GM18909 (cell line): ENCODE measurements at regions not wholly inside any gene's neighbourhood (a gene's known extent, or its start where the extent isn't known, plus 50 kb on each side); places are given as distances from the start of the nearest gene placed in this dataset.

Experiments
- ATAC-seq: cut with Tn5 transposase; IDR thresholded peaks from one replicate; pipeline ENCODE4 v1.9.1; 2021; ENCODE audit warnings: mild to moderate bottlenecking; ENCODE audit not compliant: unreplicated experiment, poor library complexity

GRCh38 chr13:62611343-62611742 is 1195.7 kb upstream of the PCDH20 start:
- no peak for ATAC-seq

GRCh38 chr13:62598708-62599107 is 1183.1 kb upstream of the PCDH20 start:
- no peak for ATAC-seq

- no peak for ATAC-seq
These were observed 1180.3 kb upstream of the PCDH20 start for GRCh38 chr13:62595976-62596375.

- no peak for ATAC-seq
These were observed 1178.2 kb upstream of the PCDH20 start for GRCh38 chr13:62593804-62594203.

- ATAC-seq: no peak
These were observed 1167.8 kb upstream of the PCDH20 start for GRCh38 chr13:62583466-62583865.

- no peak for ATAC-seq
These were observed 1162.8 kb upstream of the PCDH20 start for GRCh38 chr13:62578402-62578801.

- ATAC-seq: no peak
These were observed 1149.1 kb upstream of the PCDH20 start for GRCh38 chr13:62564770-62565169.

- no peak for ATAC-seq
These were observed 1147.6 kb upstream of the PCDH20 start for GRCh38 chr13:62563251-62563650.

- no peak for ATAC-seq
These were observed 1141.3 kb upstream of the PCDH20 start for GRCh38 chr13:62556978-62557377.

- ATAC-seq: no peak
These were observed 1135.9 kb upstream of the PCDH20 start for GRCh38 chr13:62551588-62551987.

GRCh38 chr13:62544928-62545327 is 1129.3 kb upstream of the PCDH20 start:
- no peak for ATAC-seq

GRCh38 chr13:62537593-62537992 is 1121.9 kb upstream of the PCDH20 start:
- no peak for ATAC-seq

GRCh38 chr13:62525652-62526051 is 1110.0 kb upstream of the PCDH20 start:
- ATAC-seq: no peak

GRCh38 chr13:62524498-62524897 is 1108.8 kb upstream of the PCDH20 start:
- ATAC-seq: peak; percentile 42

GRCh38 chr13:62524061-62524460 is 1108.4 kb upstream of the PCDH20 start:
- peak; percentile 78 for ATAC-seq

- ATAC-seq: peak; percentile 94
These were observed 1096.8 kb upstream of the PCDH20 start for GRCh38 chr13:62512194-62513141.

GRCh38 chr13:62510906-62511655 is 1095.4 kb upstream of the PCDH20 start:
- ATAC-seq: no peak

- no peak for ATAC-seq
These were observed 1086.9 kb upstream of the PCDH20 start for GRCh38 chr13:62502588-62502987.

GRCh38 chr13:62489731-62490130 is 1074.1 kb upstream of the PCDH20 start:
- no peak for ATAC-seq

- no peak for ATAC-seq
These were observed 1068.1 kb upstream of the PCDH20 start for GRCh38 chr13:62483774-62484173.

- no peak for ATAC-seq
These were observed 1066.7 kb upstream of the PCDH20 start for GRCh38 chr13:62482351-62482750.

- no peak for ATAC-seq
These were observed 1058.2 kb upstream of the PCDH20 start for GRCh38 chr13:62473944-62474237.
